MM.1S (cell line): ENCODE measurements at regions not wholly inside any gene's neighbourhood (a gene's known extent, or its start where the extent isn't known, plus 50 kb on each side); places are given as distances from the start of the nearest gene placed in this dataset.

Experiments used
- DNase-seq: peaks from one replicate; pipeline ENCODE4 v3.0.0-alpha.2; 2015
- H2AFZ ChIP-seq: fragments of 300-600 bp; sonication (generic); 2 replicates; pipeline ENCODE4 v1.6.0; 2016; ENCODE audit warnings: antibody characterized with exemption, low read length
- H3F3A ChIP-seq: fragments of 300-600 bp; sonication (generic); 2 replicates; pipeline ENCODE4 v1.6.1; 2016; ENCODE audit warnings: mild to moderate bottlenecking, antibody characterized with exemption, low read length, moderate library complexity, mixed read lengths; ENCODE audit not compliant: insufficient read depth
- H3K27ac ChIP-seq: fragments of 300-600 bp; sonication (generic); 2 replicates; pipeline ENCODE4 v1.5.1; 2016; ENCODE audit warnings: mild to moderate bottlenecking, low read length
- H3K27me3 ChIP-seq: fragments of 300-600 bp; sonication (generic); replicated peaks from 2 replicates; pipeline ENCODE4 v1.6.0; 2016; ENCODE audit warnings: low read length; ENCODE audit not compliant: insufficient read depth
- H3K36me3 ChIP-seq: fragments of 300-600 bp; sonication (generic); replicated peaks from 2 replicates; pipeline ENCODE4 v1.6.1; 2016; ENCODE audit warnings: mild to moderate bottlenecking, low read length, mixed read lengths; ENCODE audit not compliant: insufficient read depth
- H3K4me1 ChIP-seq: fragments of 300-600 bp; sonication (generic); 2 replicates; pipeline ENCODE4 v1.6.1; 2016; ENCODE audit warnings: low read length, mixed read lengths
- H3K4me2 ChIP-seq: fragments of 300-600 bp; sonication (generic); 2 replicates; pipeline ENCODE4 v1.6.0; 2016; ENCODE audit warnings: low read depth, low read length
- H3K4me3 ChIP-seq: fragments of 300-600 bp; sonication (generic); 2 replicates; pipeline ENCODE4 v1.5.1; 2016; ENCODE audit warnings: low read length, mixed read lengths
- H3K79me2 ChIP-seq: fragments of 300-600 bp; sonication (generic); 2 replicates; pipeline ENCODE4 v1.6.1; 2016; ENCODE audit warnings: mixed run types, low read length, mixed read lengths
- H3K9ac ChIP-seq: fragments of 300-600 bp; sonication (generic); 2 replicates; pipeline ENCODE4 v1.6.1; 2016; ENCODE audit warnings: low read length, mixed read lengths
- H3K9me2 ChIP-seq: fragments of 300-600 bp; sonication (generic); replicated peaks from 2 replicates; pipeline ENCODE4 v1.6.1; 2016; ENCODE audit warnings: mild to moderate bottlenecking, low read length, mixed read lengths; ENCODE audit not compliant: insufficient read depth
- H3K9me3 ChIP-seq: fragments of 300-600 bp; sonication (generic); replicated peaks from 2 replicates; pipeline ENCODE4 v1.6.1; 2016; ENCODE audit warnings: mild to moderate bottlenecking, low read length, mixed read lengths; ENCODE audit not compliant: insufficient read depth
- H4K20me1 ChIP-seq: fragments of 300-600 bp; sonication (generic); 2 replicates; pipeline ENCODE4 v1.6.1; 2016; ENCODE audit warnings: mild to moderate bottlenecking, low read length, moderate library complexity, mixed read lengths; ENCODE audit not compliant: insufficient read depth
- CTCF ChIP-seq: fragments of 300-600 bp; sonication (generic); IDR thresholded peaks from 2 replicates; pipeline ENCODE4 v1.5.1; 2016; ENCODE audit warnings: antibody characterized with exemption, low read length, mixed read lengths
- EZH2 ChIP-seq: fragments of 300-600 bp; sonication (generic); optimal IDR thresholded peaks from 2 replicates; pipeline ENCODE3; 2017; ENCODE audit warnings: low read depth, mild to moderate bottlenecking, antibody characterized with exemption, low read length, mixed read lengths
- EZH2phosphoT487 ChIP-seq: fragments of 300-600 bp; sonication (generic); IDR thresholded peaks from 2 replicates; pipeline ENCODE4 v1.6.1; 2018; ENCODE audit warnings: antibody characterized with exemption, low read length

- H3K4me2 ChIP-seq = peak overlapping the region; percentile 8; the same call in 1 of the 2 replicates
- H3K79me2 ChIP-seq = no peaks in the 10 kb centered on the region
- H3K27ac ChIP-seq = no peak overlapping the region
- H3K9me2 ChIP-seq = no peaks in the 10 kb centered on the region
- H3K4me1 ChIP-seq = peaks cover 30% of the 10 kb centered on the region
- no peaks in the 10 kb centered on the region for H3F3A ChIP-seq
- no peaks in the 10 kb centered on the region for H3K36me3 ChIP-seq
- no peaks in the 10 kb centered on the region for H3K9me3 ChIP-seq
- H3K9ac ChIP-seq = no peak overlapping the region
- TF ChIP-seq EZH2 (no peak), EZH2phosphoT487 (no peak), CTCF (no peak)
- H3K4me3 ChIP-seq = no peak overlapping the region
- no peak overlapping the region for H2AFZ ChIP-seq
- H4K20me1 ChIP-seq = no peaks in the 10 kb centered on the region
- no peak for DNase-seq
- H3K27me3 ChIP-seq = no peaks in the 10 kb centered on the region
Measured at GRCh38 chr2:196226707-196227065, 55.3 kb upstream of the STK17B start.

GRCh38 chr2:196229013-196229412, 57.6 kb upstream of the STK17B start:
- Histone ChIP-seq H2AFZ (no peak overlapping the region), H3K36me3 (no peaks in the 10 kb centered on the region), H3F3A (peaks cover 13% of the 10 kb centered on the region), H4K20me1 (no peaks in the 10 kb centered on the region), H3K4me3 (no peak overlapping the region), H3K9ac (no peak overlapping the region), H3K27ac (no peak overlapping the region), H3K9me2 (no peaks in the 10 kb centered on the region), H3K9me3 (no peaks in the 10 kb centered on the region), H3K27me3 (no peaks in the 10 kb centered on the region), H3K79me2 (no peaks in the 10 kb centered on the region), H3K4me1 (peaks cover 51% of the 10 kb centered on the region), H3K4me2 (no peak overlapping the region)
- DNase-seq = no peak
- TF ChIP-seq EZH2phosphoT487 (no peak), EZH2 (no peak), CTCF (no peak)

- Histone ChIP-seq H3F3A (peaks cover 21% of the 10 kb centered on the region), H4K20me1 (no peaks in the 10 kb centered on the region), H3K36me3 (no peaks in the 10 kb centered on the region), H3K4me3 (no peak overlapping the region), H3K9me3 (no peaks in the 10 kb centered on the region), H3K9ac (no peak overlapping the region), H2AFZ (no peak overlapping the region), H3K27ac (no peak overlapping the region), H3K9me2 (no peaks in the 10 kb centered on the region), H3K4me2 (no peak overlapping the region), H3K27me3 (no peaks in the 10 kb centered on the region), H3K79me2 (no peaks in the 10 kb centered on the region), H3K4me1 (peaks cover 49% of the 10 kb centered on the region)
- TF ChIP-seq EZH2 = no peak
- no peak for TF ChIP-seq EZH2phosphoT487
- no peak for TF ChIP-seq CTCF
- no peak for DNase-seq
Measured at GRCh38 chr2:196230061-196230854, 58.9 kb upstream of the STK17B start.
